Vagina (tissue), 2 donors: ENCODE measurements at regions not wholly inside any gene's neighbourhood (a gene's known extent, or its start where the extent isn't known, plus 50 kb on each side); places are given as distances from the start of the nearest gene placed in this dataset.

Experiments used
- CTCF ChIP-seq, 3 experiments: fragments of 450-650 bp in 2 of 3; fragments of 200-600 bp in 1 of 3; sonication (generic) in 1 of 3; IDR thresholded peaks; one replicate each; pipeline ENCODE4 v1.5.1; 2017 to 2019; ENCODE audit warnings: antibody characterized with exemption in 3 of 3, mild to moderate bottlenecking in 2 of 3, moderate library complexity in 2 of 3
- POLR2A ChIP-seq, 2 donors: fragments of 450-650 bp; IDR thresholded peaks; one replicate each; pipeline ENCODE4 v1.6.1; 2017; ENCODE audit warnings: antibody characterized with exemption in 2 of 2, mild to moderate bottlenecking in 2 of 2, moderate library complexity in 2 of 2
- POLR2AphosphoS5 ChIP-seq, 2 donors: sonication (generic); formaldehyde crosslinking; IDR thresholded peaks; one replicate each; pipeline ENCODE4 v1.9.0; 2017; ENCODE audit warnings: antibody characterized with exemption in 2 of 2, mild to moderate bottlenecking in 2 of 2, low read depth in 1 of 2; ENCODE audit not compliant: insufficient read depth in 1 of 2

DNA sequence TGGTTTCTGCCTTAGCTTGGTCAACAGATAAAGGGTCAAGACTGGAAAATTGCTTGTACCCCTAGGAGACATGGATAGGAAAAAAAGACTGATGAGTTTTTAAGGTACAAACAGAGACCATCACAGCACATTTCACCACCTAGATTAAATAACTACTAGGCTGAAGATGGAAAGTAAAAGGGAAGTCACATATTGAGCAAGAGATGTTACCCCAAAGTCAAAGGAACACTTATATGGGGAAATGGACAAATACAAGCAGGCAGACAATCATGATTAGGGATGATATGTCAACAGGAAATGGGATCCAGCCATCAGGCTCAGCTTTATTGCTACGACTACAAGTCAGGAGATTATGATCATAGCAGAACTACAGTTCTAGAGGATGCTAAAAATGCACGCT lies 1643.1 kb upstream of the CELF4 start:
- TF ChIP-seq CTCF (IDR thresholded peaks at IDR 0.05) = no peak
- TF ChIP-seq POLR2A (IDR thresholded peaks at IDR 0.05) = no peak
- TF ChIP-seq POLR2AphosphoS5 (IDR thresholded peaks at IDR 0.05; ENCODE audit: insufficient read depth in 1 of 2, low read depth in 1 of 2) = no peak
